ENCODE measurements at regions not wholly inside any gene's neighbourhood (a gene's known extent, or its start where the extent isn't known, plus 50 kb on each side); places are given as distances from the start of the nearest gene placed in this dataset.

GRCh38 chr2:239582476-239582875 lies 181.7 kb upstream of the HDAC4 start:
- no peak overlapping the region for H3K27ac ChIP-seq (ENCODE audit: low read length)
- Mint-ChIP-seq H3K4me1 (no peaks in the 10 kb centered on the region), H3K36me3 (no peaks in the 10 kb centered on the region), H3K27ac (no peak overlapping the region), H3K27me3 (ENCODE audit: low read depth in 2 of 2) (peaks cover 0 to 3% of the 10 kb centered on the region in 2 donors), H3K9me3 (no peaks in the 10 kb centered on the region), H3K4me3 (no peak overlapping the region)
- H3K4me3 ChIP-seq (ENCODE audit: low read length): no peak overlapping the region
- no peaks in the 10 kb centered on the region for H3K36me3 ChIP-seq (ENCODE audit: control insufficient read depth, insufficient read depth, low read length)
- TF ChIP-seq CTCF (IDR thresholded peaks at IDR 0.05): no peak
- H3K9me3 ChIP-seq (ENCODE audit: control insufficient read depth, insufficient read depth, low read length): no peaks in the 10 kb centered on the region
- no peaks in the 10 kb centered on the region for H3K27me3 ChIP-seq (ENCODE audit: control insufficient read depth, insufficient read depth, low read length)
- DNase-seq (no peak), ATAC-seq (no peak)
- no peaks in the 10 kb centered on the region for H3K4me1 ChIP-seq (ENCODE audit: control insufficient read depth, insufficient read depth, low read length)
- 93% methylated on average over 2 of the region's 6 CpGs for whole genome bisulfite sequencing (ENCODE audit: insufficient coverage)
- intact Hi-C loops (cut with micrococcal nuclease): no loop called here

GRCh38 chr2:239581352-239581901 lies 180.6 kb upstream of the HDAC4 start:
- Histone ChIP-seq H3K9me3 (ENCODE audit: control insufficient read depth, insufficient read depth, low read length) (no peaks in the 10 kb centered on the region), H3K4me3 (ENCODE audit: low read length) (no peak overlapping the region), H3K27me3 (ENCODE audit: control insufficient read depth, insufficient read depth, low read length) (no peaks in the 10 kb centered on the region), H3K36me3 (ENCODE audit: control insufficient read depth, insufficient read depth, low read length) (no peaks in the 10 kb centered on the region), H3K27ac (ENCODE audit: low read length) (no peak overlapping the region), H3K4me1 (ENCODE audit: control insufficient read depth, insufficient read depth, low read length) (no peaks in the 10 kb centered on the region)
- TF ChIP-seq CTCF (IDR thresholded peaks at IDR 0.05): no peak
- WGBS (ENCODE audit: insufficient coverage): 90% methylated on average over 21 of the region's 21 CpGs
- no peaks in the 10 kb centered on the region for H3K36me3 Mint-ChIP-seq
- no peak for DNase-seq
- intact Hi-C loops (cut with micrococcal nuclease): no loop called here
- H3K27me3 Mint-ChIP-seq (ENCODE audit: low read depth in 2 of 2): peaks cover 0 to 3% of the 10 kb centered on the region in 2 donors
- no peaks in the 10 kb centered on the region for H3K4me1 Mint-ChIP-seq
- no peak overlapping the region for H3K4me3 Mint-ChIP-seq
- H3K9me3 Mint-ChIP-seq: no peaks in the 10 kb centered on the region
- H3K27ac Mint-ChIP-seq: no peak overlapping the region
- no peak for ATAC-seq

- no peaks in the 10 kb centered on the region for H3K9me3 ChIP-seq (ENCODE audit: control insufficient read depth, insufficient read depth, low read length)
- no peaks in the 10 kb centered on the region for H3K9me3 Mint-ChIP-seq
- no peaks in the 10 kb centered on the region for H3K4me1 Mint-ChIP-seq
- intact Hi-C loops (cut with micrococcal nuclease): no loop called here
- H3K27ac Mint-ChIP-seq: no peak overlapping the region
- H3K4me3 ChIP-seq (ENCODE audit: low read length): no peak overlapping the region
- DNase-seq: no peak
- H3K4me1 ChIP-seq (ENCODE audit: control insufficient read depth, insufficient read depth, low read length): no peaks in the 10 kb centered on the region
- no peaks in the 10 kb centered on the region for H3K36me3 ChIP-seq (ENCODE audit: control insufficient read depth, insufficient read depth, low read length)
- 93% methylated on average over 2 of the region's 3 CpGs for WGBS (ENCODE audit: insufficient coverage)
- ATAC-seq: no peak
- peaks cover 0 to 3% of the 10 kb centered on the region in 2 donors for H3K27me3 Mint-ChIP-seq (ENCODE audit: low read depth in 2 of 2)
- no peak overlapping the region for H3K27ac ChIP-seq (ENCODE audit: low read length)
- no peak overlapping the region for H3K4me3 Mint-ChIP-seq
- H3K27me3 ChIP-seq (ENCODE audit: control insufficient read depth, insufficient read depth, low read length): no peaks in the 10 kb centered on the region
- TF ChIP-seq CTCF (IDR thresholded peaks at IDR 0.05): no peak
- H3K36me3 Mint-ChIP-seq: no peaks in the 10 kb centered on the region
These were observed 179.3 kb upstream of the HDAC4 start for GRCh38 chr2:239580199-239580527.

GRCh38 chr2:239579524-239580198 lies 178.8 kb upstream of the HDAC4 start:
- DNase-seq (no peak), ATAC-seq (no peak)
- Mint-ChIP-seq H3K27ac (no peak overlapping the region), H3K9me3 (no peaks in the 10 kb centered on the region), H3K36me3 (no peaks in the 10 kb centered on the region), H3K4me3 (no peak overlapping the region), H3K4me1 (no peaks in the 10 kb centered on the region), H3K27me3 (ENCODE audit: low read depth in 2 of 2) (peaks cover 0 to 3% of the 10 kb centered on the region in 2 donors)
- no peak overlapping the region for H3K4me3 ChIP-seq (ENCODE audit: low read length)
- H3K4me1 ChIP-seq (ENCODE audit: control insufficient read depth, insufficient read depth, low read length): no peaks in the 10 kb centered on the region
- H3K27me3 ChIP-seq (ENCODE audit: control insufficient read depth, insufficient read depth, low read length): no peaks in the 10 kb centered on the region
- H3K27ac ChIP-seq (ENCODE audit: low read length): no peak overlapping the region
- H3K36me3 ChIP-seq (ENCODE audit: control insufficient read depth, insufficient read depth, low read length): no peaks in the 10 kb centered on the region
- no peak for TF ChIP-seq CTCF (IDR thresholded peaks at IDR 0.05)
- intact Hi-C loops (cut with micrococcal nuclease): no loop called here
- 45% methylated on average over 4 of the region's 7 CpGs for WGBS (ENCODE audit: insufficient coverage)
- no peaks in the 10 kb centered on the region for H3K9me3 ChIP-seq (ENCODE audit: control insufficient read depth, insufficient read depth, low read length)
